Subcutaneous abdominal adipose tissue (tissue), 5 donors: ENCODE measurements at regions not wholly inside any gene's neighbourhood (a gene's known extent, or its start where the extent isn't known, plus 50 kb on each side); places are given as distances from the start of the nearest gene placed in this dataset.

Source experiments
- H3K27ac ChIP-seq: one replicate; pipeline ENCODE4 v1.7.0; 2013; ENCODE audit warnings: low read depth, mild to moderate bottlenecking, inconsistent platforms, low read length, moderate library complexity
- H3K27me3 ChIP-seq, 5 donors: one replicate each; pipeline ENCODE4 v1.7.0; 2013; ENCODE audit warnings: low read length in 5 of 5, inconsistent platforms in 1 of 5; ENCODE audit not compliant: control insufficient read depth in 5 of 5, insufficient read depth in 4 of 5
- H3K36me3 ChIP-seq, 5 donors: one replicate each; pipeline ENCODE4 v1.7.0; 2013; ENCODE audit warnings: low read length in 5 of 5; ENCODE audit not compliant: control insufficient read depth in 5 of 5, insufficient read depth in 5 of 5
- H3K4me1 ChIP-seq, 5 donors: one replicate each; pipeline ENCODE4 v1.7.0; 2013; ENCODE audit warnings: low read length in 5 of 5, mild to moderate bottlenecking in 3 of 5, moderate library complexity in 1 of 5; ENCODE audit not compliant: control insufficient read depth in 5 of 5, insufficient read depth in 5 of 5
- H3K4me3 ChIP-seq, 5 donors: one replicate each; pipeline ENCODE4 v1.7.0; 2013; ENCODE audit warnings: low read length in 5 of 5, low read depth in 1 of 5
- H3K9ac ChIP-seq, 5 donors: one replicate each; pipeline ENCODE4 v1.7.0; 2013; ENCODE audit warnings: low read length in 5 of 5, mild to moderate bottlenecking in 4 of 5, moderate library complexity in 3 of 5
- H3K9me3 ChIP-seq, 5 donors: one replicate each; pipeline ENCODE4 v1.7.0; 2013; ENCODE audit warnings: low read length in 5 of 5; ENCODE audit not compliant: control insufficient read depth in 5 of 5
- donor health status: healthy.
- donor health status: healthy.
- donor health status: healthy.
- donor health status: healthy.
- donor health status: healthy.

- Histone ChIP-seq H3K4me1 (no peaks in the 10 kb centered on the region), H3K4me3 (no peak overlapping the region), H3K36me3 (no peaks in the 10 kb centered on the region), H3K9me3 (peaks cover 0 to 5% (median 0%) of the 10 kb centered on the region in 5 donors), H3K27ac (no peak overlapping the region), H3K9ac (no peak overlapping the region), H3K27me3 (peaks cover 0 to 2% (median 0%) of the 10 kb centered on the region in 5 donors)
These were observed 588.3 kb upstream of the SGCG start for GRCh38 chr13:22592515-22592914.

GRCh38 chr13:22594041-22594440, 586.7 kb upstream of the SGCG start:
- Histone ChIP-seq H3K4me1 (no peaks in the 10 kb centered on the region), H3K27ac (no peak overlapping the region), H3K9ac (no peak overlapping the region), H3K36me3 (no peaks in the 10 kb centered on the region), H3K9me3 (no peaks in the 10 kb centered on the region), H3K27me3 (no peaks in the 10 kb centered on the region), H3K4me3 (no peak overlapping the region)

- Histone ChIP-seq H3K4me1 (no peaks in the 10 kb centered on the region), H3K9ac (no peak overlapping the region), H3K36me3 (no peaks in the 10 kb centered on the region), H3K27me3 (no peaks in the 10 kb centered on the region), H3K27ac (no peak overlapping the region), H3K9me3 (no peaks in the 10 kb centered on the region), H3K4me3 (no peak overlapping the region)
These were observed 584.5 kb upstream of the SGCG start for GRCh38 chr13:22596171-22596863.

- no peak overlapping the region for H3K9ac ChIP-seq
- H3K9me3 ChIP-seq: peaks cover 0 to 3% (median 2%) of the 10 kb centered on the region in 5 donors
- no peaks in the 10 kb centered on the region for H3K36me3 ChIP-seq
- H3K4me3 ChIP-seq: no peak overlapping the region
- H3K27me3 ChIP-seq: no peaks in the 10 kb centered on the region
- H3K4me1 ChIP-seq: no peaks in the 10 kb centered on the region
- H3K27ac ChIP-seq: no peak overlapping the region
These were observed 581.6 kb upstream of the SGCG start for GRCh38 chr13:22599156-22599555.

- no peaks in the 10 kb centered on the region for H3K27me3 ChIP-seq
- no peaks in the 10 kb centered on the region for H3K4me1 ChIP-seq
- H3K9me3 ChIP-seq: peaks cover 0 to 8% (median 3%) of the 10 kb centered on the region in 5 donors
- no peak overlapping the region for H3K4me3 ChIP-seq
- H3K9ac ChIP-seq: no peak overlapping the region
- no peak overlapping the region for H3K27ac ChIP-seq
- no peaks in the 10 kb centered on the region for H3K36me3 ChIP-seq
These were observed 562.8 kb upstream of the SGCG start for GRCh38 chr13:22618002-22618401.

GRCh38 chr13:22625691-22626090, 555.1 kb upstream of the SGCG start:
- Histone ChIP-seq H3K27me3 (no peaks in the 10 kb centered on the region), H3K27ac (no peak overlapping the region), H3K4me1 (no peaks in the 10 kb centered on the region), H3K9me3 (peaks cover 0 to 7% (median 0%) of the 10 kb centered on the region in 5 donors), H3K36me3 (no peaks in the 10 kb centered on the region), H3K4me3 (no peak overlapping the region), H3K9ac (no peak overlapping the region)

GRCh38 chr13:22629374-22629773, 551.4 kb upstream of the SGCG start:
- H3K27me3 ChIP-seq: no peaks in the 10 kb centered on the region
- H3K9ac ChIP-seq: no peak overlapping the region
- no peaks in the 10 kb centered on the region for H3K36me3 ChIP-seq
- H3K9me3 ChIP-seq: peaks cover 0 to 3% (median 0%) of the 10 kb centered on the region in 5 donors
- H3K27ac ChIP-seq: no peak overlapping the region
- H3K4me1 ChIP-seq: no peaks in the 10 kb centered on the region
- H3K4me3 ChIP-seq: no peak overlapping the region

GRCh38 chr13:22642088-22642487, 538.7 kb upstream of the SGCG start:
- Histone ChIP-seq H3K9me3 (no peaks in the 10 kb centered on the region), H3K36me3 (no peaks in the 10 kb centered on the region), H3K4me3 (no peak overlapping the region), H3K27me3 (peaks cover 0 to 2% (median 0%) of the 10 kb centered on the region in 5 donors), H3K9ac (no peak overlapping the region), H3K4me1 (no peaks in the 10 kb centered on the region), H3K27ac (no peak overlapping the region)

- no peaks in the 10 kb centered on the region for H3K4me1 ChIP-seq
- H3K36me3 ChIP-seq: no peaks in the 10 kb centered on the region
- H3K27me3 ChIP-seq: peaks cover 0 to 2% (median 0%) of the 10 kb centered on the region in 5 donors
- H3K4me3 ChIP-seq: no peak overlapping the region
- no peaks in the 10 kb centered on the region for H3K9me3 ChIP-seq
- H3K27ac ChIP-seq: no peak overlapping the region
- no peak overlapping the region for H3K9ac ChIP-seq
These were observed 535.8 kb upstream of the SGCG start for GRCh38 chr13:22644941-22645340.

GRCh38 chr13:22647156-22647850, 533.5 kb upstream of the SGCG start:
- no peak overlapping the region for H3K9ac ChIP-seq
- H3K4me1 ChIP-seq: no peaks in the 10 kb centered on the region
- H3K27me3 ChIP-seq: peaks cover 0 to 2% (median 0%) of the 10 kb centered on the region in 5 donors
- no peaks in the 10 kb centered on the region for H3K36me3 ChIP-seq
- no peak overlapping the region for H3K27ac ChIP-seq
- H3K9me3 ChIP-seq: no peaks in the 10 kb centered on the region
- no peak overlapping the region for H3K4me3 ChIP-seq
